ENCODE measurements at regions not wholly inside any gene's neighbourhood (a gene's known extent, or its start where the extent isn't known, plus 50 kb on each side); places are given as distances from the start of the nearest gene placed in this dataset.
"Not testable (repeated sequence)": the region's sequence is repeated elsewhere in the genome, so short reads cannot be mapped to it uniquely, and the experiment has no call there.

DNA sequence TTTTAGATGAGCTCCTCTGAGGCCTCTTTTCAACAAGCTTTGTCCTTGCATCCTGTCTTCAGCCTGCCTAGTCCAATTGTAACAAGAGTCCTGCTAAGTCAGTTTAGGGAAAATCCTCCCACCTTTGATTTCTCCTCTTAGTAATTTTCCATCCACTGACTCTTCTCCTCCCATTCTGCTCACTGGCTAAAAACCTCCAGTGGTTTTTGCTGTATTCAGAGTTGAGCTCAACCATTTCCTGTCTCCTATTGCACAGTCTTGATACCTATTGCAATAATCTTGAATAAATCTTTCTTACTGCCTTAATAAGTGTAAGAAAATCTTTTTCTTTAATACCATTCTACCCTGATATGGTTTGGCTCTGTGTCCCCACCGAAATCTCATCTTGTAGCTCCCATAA lies 117.8 kb upstream of the ENPP6 start:
- Histone ChIP-seq H3K27me3 (no peaks in the 10 kb centered on the region), H3K36me3 (no peaks in the 10 kb centered on the region), H3K4me1 (peaks cover 0 to 11% (median 2%) of the 10 kb centered on the region in 4 donors), H3K9me3 (peaks cover 0 to 7% (median 0%) of the 10 kb centered on the region in 4 donors), H3K4me3 (no peak overlapping the region), H3K27ac (no peak overlapping the region)
- 72% methylated on average over 1 of the region's 1 CpG; no CpG with 5 or more reads in 1 of the 2 donors for WGBS, 2 donors
- TF ChIP-seq POLR2A (IDR thresholded peaks at IDR 0.05), result no peak
- no peak for TF ChIP-seq CTCF (IDR thresholded peaks at IDR 0.05)
- no peak for DNase-seq (ENCODE audit: low spot score in 2 of 2)

DNA sequence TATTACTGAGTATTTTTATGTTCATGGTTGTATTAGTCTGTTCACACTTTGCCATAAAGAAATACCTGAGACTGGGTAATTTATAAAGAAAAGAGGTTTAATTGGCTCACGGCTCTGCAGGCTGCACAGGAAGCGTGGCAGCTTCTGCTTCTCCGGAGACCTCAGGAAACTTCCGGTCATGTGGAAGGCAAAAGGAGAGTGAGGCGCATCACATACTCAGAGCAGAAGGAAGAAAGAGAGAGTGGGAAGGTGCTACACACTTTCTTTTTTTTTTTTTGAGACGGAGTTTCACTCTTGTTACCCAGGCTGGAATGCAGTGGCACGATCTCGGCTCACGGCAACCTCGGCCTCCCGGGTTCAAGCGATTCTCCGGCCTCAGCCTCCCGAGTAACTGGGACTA lies 115.8 kb upstream of the ENPP6 start:
- not testable (repeated sequence) for H3K9me3 ChIP-seq; H3K27me3 ChIP-seq; H3K4me3 ChIP-seq; H3K36me3 ChIP-seq; DNase-seq (ENCODE audit: low spot score in 2 of 2); H3K27ac ChIP-seq
- peak in 1 of 2 donors; percentile 20 for TF ChIP-seq EP300 (IDR thresholded peaks at IDR 0.05)
- 90 to 92% methylated on average over 14 of the region's 14 CpGs for WGBS, 2 donors
- H3K4me1 ChIP-seq, result peaks cover 0 to 26% (median 2%) of the 10 kb centered on the region in 4 donors

- Histone ChIP-seq H3K27me3 (no peaks in the 10 kb centered on the region), H3K27ac (peak overlapping the region in 3 of 4 donors; percentile 31 to 71 (median 58)), H3K4me1 (peaks cover 0 to 26% (median 2%) of the 10 kb centered on the region in 4 donors), H3K36me3 (no peaks in the 10 kb centered on the region), H3K4me3 (no peak overlapping the region), H3K9me3 (no peaks in the 10 kb centered on the region)
- no peak for TF ChIP-seq CTCF (IDR thresholded peaks at IDR 0.05)
- peak in 1 of 2 donors; percentile 27 for TF ChIP-seq EP300 (IDR thresholded peaks at IDR 0.05)
- DNase-seq (ENCODE audit: low spot score in 2 of 2), result peak; percentile 28 to 54
- WGBS, 2 donors, result 56 to 60% methylated on average over 7 of the region's 7 CpGs
Observed at GRCh38 chr4:184331268-184331995, 113.8 kb upstream of the ENPP6 start.

DNA sequence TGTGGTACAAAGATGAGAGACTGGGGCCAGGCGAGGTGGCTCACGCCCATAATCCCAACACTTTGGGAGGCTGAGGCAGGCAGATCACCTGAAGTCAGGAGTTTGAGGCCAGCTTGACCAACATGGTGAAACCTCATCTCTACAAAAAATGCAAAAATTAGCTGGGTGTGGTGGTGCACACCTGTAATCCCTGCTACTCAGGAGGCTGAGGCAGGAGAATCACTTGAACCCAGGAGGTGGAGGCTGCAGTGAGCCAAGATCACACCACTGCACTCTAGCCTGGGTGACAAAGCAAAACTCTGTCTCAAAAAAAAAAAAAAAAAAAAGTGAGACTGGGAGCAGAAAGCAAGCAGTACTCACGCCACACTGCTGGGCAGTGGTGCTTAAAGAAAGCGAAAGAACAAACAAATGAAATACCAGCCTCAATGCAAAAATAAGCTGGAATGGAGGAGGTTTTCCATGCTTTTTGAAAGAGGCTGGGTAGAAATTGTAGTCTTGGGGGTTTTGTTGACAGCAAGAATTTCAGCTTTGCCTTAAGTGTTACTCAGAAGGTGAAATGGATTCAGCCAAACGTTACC lies 112.9 kb upstream of the ENPP6 start:
- not testable (repeated sequence) for DNase-seq (ENCODE audit: low spot score in 2 of 2); H3K9me3 ChIP-seq; H3K27me3 ChIP-seq; H3K4me3 ChIP-seq; H3K36me3 ChIP-seq
- Histone ChIP-seq H3K27ac (peak overlapping the region in 3 of 4 donors; percentile 31 to 71 (median 58)), H3K4me1 (peaks cover 0 to 26% (median 2%) of the 10 kb centered on the region in 4 donors)
- WGBS, 2 donors, result 80 to 87% methylated on average over 5 of the region's 5 CpGs

DNA sequence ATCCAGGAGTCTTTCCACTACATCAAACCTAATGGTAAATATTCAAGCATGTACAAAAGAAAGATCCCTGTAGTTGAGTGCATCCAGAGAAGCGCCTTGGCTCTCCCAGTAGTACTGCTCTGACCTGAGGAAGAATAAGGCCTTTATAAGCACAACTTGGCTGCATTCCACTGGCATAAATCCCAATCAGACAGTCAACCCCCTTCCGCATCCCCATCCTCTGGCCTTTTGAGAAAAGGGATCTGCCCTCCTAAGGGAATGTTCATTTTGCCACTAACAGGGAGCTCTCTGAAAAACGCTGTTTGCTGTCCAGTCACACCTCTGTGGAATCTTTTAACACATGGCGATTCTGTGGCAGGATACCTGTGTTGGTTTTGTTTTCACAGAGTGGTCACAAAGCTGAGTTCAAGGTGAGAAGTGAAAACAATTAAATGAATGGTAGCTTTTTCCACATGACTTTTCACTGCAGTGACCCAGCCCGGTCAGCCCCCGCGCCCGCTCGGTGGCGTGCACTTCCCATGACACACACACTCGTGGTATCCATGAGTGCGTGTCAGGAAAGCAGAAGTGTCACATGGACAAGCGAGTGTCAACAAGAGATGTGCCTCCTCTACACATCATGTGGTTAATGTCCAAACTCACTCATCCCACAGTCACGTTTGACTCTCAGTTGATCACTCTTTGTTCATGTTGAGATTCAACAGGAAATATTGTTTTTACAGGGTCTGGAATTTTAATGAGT lies 112.2 kb upstream of the ENPP6 start:
- peak; percentile 45 to 76 for DNase-seq (ENCODE audit: low spot score in 2 of 2)
- no peak overlapping the region for H3K4me3 ChIP-seq
- peak overlapping the region in 2 of 4 donors; percentile 58 to 71 for H3K27ac ChIP-seq
- H3K9me3 ChIP-seq, result no peaks in the 10 kb centered on the region
- WGBS, 2 donors, result 45 to 60% methylated on average over 14 of the region's 14 CpGs
- H3K36me3 ChIP-seq, result no peaks in the 10 kb centered on the region
- TF ChIP-seq CTCF (IDR thresholded peaks at IDR 0.05), result no peak
- TF ChIP-seq POLR2A (IDR thresholded peaks at IDR 0.05), result no peak
- peak; percentile 62 to 89 for TF ChIP-seq EP300 (IDR thresholded peaks at IDR 0.05)
- no peaks in the 10 kb centered on the region for H3K27me3 ChIP-seq
- peaks cover 0 to 26% (median 2%) of the 10 kb centered on the region in 4 donors for H3K4me1 ChIP-seq

GRCh38 chr4:184329235-184329634 lies 111.6 kb upstream of the ENPP6 start:
- H3K9me3 ChIP-seq, result no peaks in the 10 kb centered on the region
- H3K27ac ChIP-seq, result peak overlapping the region in 2 of 4 donors; percentile 23 to 71
- no peak overlapping the region for H3K4me3 ChIP-seq
- DNase-seq (ENCODE audit: low spot score in 2 of 2), result no peak
- no peaks in the 10 kb centered on the region for H3K27me3 ChIP-seq
- WGBS, 2 donors, result 74 to 75% methylated on average over 9 of the region's 9 CpGs
- peaks cover 0 to 26% (median 2%) of the 10 kb centered on the region in 4 donors for H3K4me1 ChIP-seq
- TF ChIP-seq POLR2A (IDR thresholded peaks at IDR 0.05) (no peak), CTCF (IDR thresholded peaks at IDR 0.05) (no peak), EP300 (IDR thresholded peaks at IDR 0.05) (no peak)
- no peaks in the 10 kb centered on the region for H3K36me3 ChIP-seq
